ENCODE measurements at regions not wholly inside any gene's neighbourhood (a gene's known extent, or its start where the extent isn't known, plus 50 kb on each side); places are given as distances from the start of the nearest gene placed in this dataset.

- no peak for TF ChIP-seq CTCF (IDR thresholded peaks at IDR 0.05; ENCODE audit: low read depth, low read length, missing control alignments)
- DNase-seq (ENCODE audit: low read depth) = no peak
- H3K4me3 ChIP-seq (ENCODE audit: low read depth, low read length) = no peak overlapping the region
Observed at GRCh38 chr6:163720005-163720404, 305.5 kb downstream of the QKI start.

- no peak overlapping the region for H3K4me3 ChIP-seq (ENCODE audit: low read depth, low read length)
- TF ChIP-seq CTCF (IDR thresholded peaks at IDR 0.05; ENCODE audit: low read depth, low read length, missing control alignments) = no peak
- no peak for DNase-seq (ENCODE audit: low read depth)
Observed at GRCh38 chr6:163719028-163719742, 304.7 kb downstream of the QKI start.

GRCh38 chr6:163718537-163718936, 304.0 kb downstream of the QKI start:
- TF ChIP-seq CTCF (IDR thresholded peaks at IDR 0.05; ENCODE audit: low read depth, low read length, missing control alignments) = no peak
- DNase-seq (ENCODE audit: low read depth) = no peak
- H3K4me3 ChIP-seq (ENCODE audit: low read depth, low read length) = no peak overlapping the region

GRCh38 chr6:163717106-163717764, 302.7 kb downstream of the QKI start:
- DNase-seq (ENCODE audit: low read depth) = no peak

GRCh38 chr6:163716690-163717089, 302.2 kb downstream of the QKI start:
- no peak for TF ChIP-seq CTCF (IDR thresholded peaks at IDR 0.05; ENCODE audit: low read depth, low read length, missing control alignments)
- no peak overlapping the region for H3K4me3 ChIP-seq (ENCODE audit: low read depth, low read length)
- no peak for DNase-seq (ENCODE audit: low read depth)

More at GRCh38 chr6:163717106-163717764, 302.7 kb downstream of the QKI start:
- no peak for TF ChIP-seq CTCF (IDR thresholded peaks at IDR 0.05; ENCODE audit: low read depth, low read length, missing control alignments)
- H3K4me3 ChIP-seq (ENCODE audit: low read depth, low read length) = no peak overlapping the region

- no peak overlapping the region for H3K4me3 ChIP-seq (ENCODE audit: low read depth, low read length)
- DNase-seq (ENCODE audit: low read depth) = no peak
- TF ChIP-seq CTCF (IDR thresholded peaks at IDR 0.05; ENCODE audit: low read depth, low read length, missing control alignments) = no peak
Observed at GRCh38 chr6:163715846-163716245, 301.3 kb downstream of the QKI start.

All from GM12864 (cell line).